ENCODE measurements at regions not wholly inside any gene's neighbourhood (a gene's known extent, or its start where the extent isn't known, plus 50 kb on each side); places are given as distances from the start of the nearest gene placed in this dataset.

GRCh38 chr5:144778561-144778960, 607.9 kb downstream of the KCTD16 start:
- Histone ChIP-seq H3K4me3 (no peak overlapping the region), H3K27ac (no peak overlapping the region)
- DNase-seq (ENCODE audit: low read depth in 1 of 2, low spot score in 1 of 2), result no peak

GRCh38 chr5:144774197-144774596, 603.5 kb downstream of the KCTD16 start:
- no peak overlapping the region for H3K27ac ChIP-seq
- no peak for TF ChIP-seq CTCF (IDR thresholded peaks at IDR 0.05; ENCODE audit: low read depth, low read length)
- H3K9me3 ChIP-seq (ENCODE audit: low read depth), result no peaks in the 10 kb centered on the region
- H3K36me3 ChIP-seq, result no peaks in the 10 kb centered on the region
- DNase-seq (ENCODE audit: low read depth in 1 of 2, low spot score in 1 of 2), result no peak
- H3K4me1 ChIP-seq (ENCODE audit: low read depth), result no peaks in the 10 kb centered on the region
- no peak overlapping the region for H3K4me3 ChIP-seq
- no peaks in the 10 kb centered on the region for H3K27me3 ChIP-seq

More at GRCh38 chr5:144778561-144778960, 607.9 kb downstream of the KCTD16 start:
- H3K27me3 ChIP-seq, result no peaks in the 10 kb centered on the region
- TF ChIP-seq CTCF (IDR thresholded peaks at IDR 0.05; ENCODE audit: low read depth, low read length), result no peak
- H3K36me3 ChIP-seq, result no peaks in the 10 kb centered on the region
- H3K4me1 ChIP-seq (ENCODE audit: low read depth), result no peaks in the 10 kb centered on the region
- H3K9me3 ChIP-seq (ENCODE audit: low read depth), result no peaks in the 10 kb centered on the region

- DNase-seq (ENCODE audit: low read depth in 1 of 2, low spot score in 1 of 2), result no peak
- Histone ChIP-seq H3K27ac (no peak overlapping the region), H3K4me3 (no peak overlapping the region), H3K27me3 (no peaks in the 10 kb centered on the region), H3K4me1 (ENCODE audit: low read depth) (no peaks in the 10 kb centered on the region), H3K36me3 (no peaks in the 10 kb centered on the region), H3K9me3 (ENCODE audit: low read depth) (no peaks in the 10 kb centered on the region)
- no peak for TF ChIP-seq CTCF (IDR thresholded peaks at IDR 0.05; ENCODE audit: low read depth, low read length)
Observed at GRCh38 chr5:144773628-144774027, 603.0 kb downstream of the KCTD16 start.

GRCh38 chr5:144771802-144772201, 601.1 kb downstream of the KCTD16 start:
- Histone ChIP-seq H3K27me3 (no peaks in the 10 kb centered on the region), H3K36me3 (no peaks in the 10 kb centered on the region), H3K9me3 (ENCODE audit: low read depth) (no peaks in the 10 kb centered on the region), H3K4me1 (ENCODE audit: low read depth) (no peaks in the 10 kb centered on the region), H3K4me3 (no peak overlapping the region), H3K27ac (no peak overlapping the region)
- DNase-seq (ENCODE audit: low read depth in 1 of 2, low spot score in 1 of 2), result no peak
- TF ChIP-seq CTCF (IDR thresholded peaks at IDR 0.05; ENCODE audit: low read depth, low read length), result no peak

GRCh38 chr5:144742361-144742760, 571.7 kb downstream of the KCTD16 start:
- Histone ChIP-seq H3K4me1 (ENCODE audit: low read depth) (peaks cover 18% of the 10 kb centered on the region), H3K27me3 (no peaks in the 10 kb centered on the region), H3K27ac (peak overlapping the region; percentile 49), H3K9me3 (ENCODE audit: low read depth) (no peaks in the 10 kb centered on the region), H3K36me3 (no peaks in the 10 kb centered on the region), H3K4me3 (no peak overlapping the region)
- no peak for TF ChIP-seq CTCF (IDR thresholded peaks at IDR 0.05; ENCODE audit: low read depth, low read length)
- DNase-seq (ENCODE audit: low read depth in 1 of 2, low spot score in 1 of 2), result peak in 1 of 2 donors; percentile 84

- no peaks in the 10 kb centered on the region for H3K4me1 ChIP-seq (ENCODE audit: low read depth)
- H3K27me3 ChIP-seq, result no peaks in the 10 kb centered on the region
- H3K27ac ChIP-seq, result no peak overlapping the region
- no peak for TF ChIP-seq CTCF (IDR thresholded peaks at IDR 0.05; ENCODE audit: low read depth, low read length)
- DNase-seq (ENCODE audit: low read depth in 1 of 2, low spot score in 1 of 2), result no peak
- H3K4me3 ChIP-seq, result no peak overlapping the region
- H3K36me3 ChIP-seq, result no peaks in the 10 kb centered on the region
- H3K9me3 ChIP-seq (ENCODE audit: low read depth), result peaks cover 4% of the 10 kb centered on the region
Observed at GRCh38 chr5:144731786-144732185, 561.1 kb downstream of the KCTD16 start.

Measured in cardiac muscle cell (in vitro differentiated cells and primary cell).